Stimulated activated CD4-positive, alpha-beta T cell treated with anti-CD3 and anti-CD28 coated beads, Interleukin-2, amount 100 ng/mL, for 24 hours (primary cell): ENCODE measurements at regions not wholly inside any gene's neighbourhood (a gene's known extent, or its start where the extent isn't known, plus 50 kb on each side); places are given as distances from the start of the nearest gene placed in this dataset.

Experiments
- DNase-seq, 2 donors: peaks; one replicate each; pipeline ENCODE4 v3.0.0-alpha.2; 2020

DNA sequence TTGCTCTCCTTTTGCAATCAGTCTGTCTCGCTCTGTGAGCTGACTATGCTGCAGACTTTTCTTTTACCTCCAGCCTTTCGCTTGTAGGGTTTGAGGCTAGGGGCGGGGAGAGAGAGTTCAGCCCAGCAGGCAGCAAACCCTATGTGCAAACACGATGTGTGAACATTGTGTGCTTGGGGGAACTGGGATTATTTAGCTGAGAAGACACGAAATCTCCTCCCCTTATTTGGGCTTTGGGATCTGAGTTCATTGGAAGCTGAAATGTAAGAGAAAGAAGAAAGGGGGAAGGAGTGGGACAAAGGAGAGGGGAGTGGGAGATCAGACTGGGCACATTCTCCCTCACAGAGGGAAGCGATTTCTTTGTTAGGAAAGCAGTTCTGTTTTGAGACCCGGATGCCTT is 189.6 kb upstream of the TNP1 start:
- no peak for DNase-seq

DNA sequence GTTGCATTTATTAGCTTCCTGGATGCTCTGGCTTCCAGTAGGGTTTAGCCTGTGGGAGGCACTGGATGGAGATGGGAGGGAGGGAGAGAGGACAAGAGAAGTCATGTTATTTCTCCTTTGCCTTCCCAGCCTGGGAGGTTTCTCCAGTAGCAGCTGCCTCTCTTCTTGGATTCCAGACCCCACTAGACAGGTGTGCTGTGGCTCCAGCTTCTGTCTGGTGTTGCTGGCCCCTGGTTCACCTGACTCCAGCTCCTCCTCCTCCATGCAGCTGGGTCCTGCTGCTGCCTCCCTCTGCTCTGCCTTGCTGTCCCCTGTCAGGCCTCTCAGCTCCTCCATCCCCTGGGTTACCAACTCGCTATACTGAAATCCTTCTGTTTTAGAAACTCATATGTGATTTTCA is 188.9 kb upstream of the TNP1 start:
- DNase-seq, result no peak

DNA sequence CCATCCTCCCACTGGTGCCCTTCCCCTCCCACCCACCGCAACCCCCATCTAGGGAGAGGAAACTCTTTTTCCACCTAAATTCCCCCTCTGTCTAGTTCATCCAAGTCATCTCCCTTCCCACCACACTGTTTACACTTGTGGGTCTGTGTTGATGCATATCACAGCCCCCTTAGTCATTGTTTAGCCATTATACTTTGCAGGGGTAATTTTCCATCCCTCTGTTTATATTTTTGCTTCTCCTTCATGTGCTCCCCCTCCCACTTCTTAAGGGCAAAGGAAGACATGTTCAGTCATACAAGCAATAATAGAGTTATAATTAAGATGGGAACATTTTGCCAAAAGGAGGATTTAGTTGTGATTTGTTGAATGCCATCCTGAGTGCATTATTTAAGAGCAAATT is 187.8 kb upstream of the TNP1 start:
- no peak for DNase-seq

DNA sequence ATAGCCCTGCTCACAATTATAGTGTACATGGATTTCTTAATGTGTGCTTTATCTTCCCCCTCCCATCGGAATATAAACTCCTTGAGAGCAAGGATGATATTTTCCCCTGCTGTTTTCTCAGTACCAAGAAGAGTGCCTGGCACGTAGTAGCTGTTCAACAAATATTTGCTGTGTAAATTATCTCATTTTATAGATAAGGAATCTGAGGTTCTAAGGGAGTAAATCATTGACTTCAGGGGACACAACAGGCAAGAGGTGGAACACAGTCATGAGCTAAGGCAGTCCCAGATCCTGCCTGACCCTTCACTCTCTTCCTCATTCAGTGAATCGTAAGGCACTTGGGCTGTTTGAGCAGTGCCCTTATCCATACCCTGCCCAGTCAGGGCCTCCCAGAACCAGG is 187.3 kb upstream of the TNP1 start:
- DNase-seq, result no peak

DNA sequence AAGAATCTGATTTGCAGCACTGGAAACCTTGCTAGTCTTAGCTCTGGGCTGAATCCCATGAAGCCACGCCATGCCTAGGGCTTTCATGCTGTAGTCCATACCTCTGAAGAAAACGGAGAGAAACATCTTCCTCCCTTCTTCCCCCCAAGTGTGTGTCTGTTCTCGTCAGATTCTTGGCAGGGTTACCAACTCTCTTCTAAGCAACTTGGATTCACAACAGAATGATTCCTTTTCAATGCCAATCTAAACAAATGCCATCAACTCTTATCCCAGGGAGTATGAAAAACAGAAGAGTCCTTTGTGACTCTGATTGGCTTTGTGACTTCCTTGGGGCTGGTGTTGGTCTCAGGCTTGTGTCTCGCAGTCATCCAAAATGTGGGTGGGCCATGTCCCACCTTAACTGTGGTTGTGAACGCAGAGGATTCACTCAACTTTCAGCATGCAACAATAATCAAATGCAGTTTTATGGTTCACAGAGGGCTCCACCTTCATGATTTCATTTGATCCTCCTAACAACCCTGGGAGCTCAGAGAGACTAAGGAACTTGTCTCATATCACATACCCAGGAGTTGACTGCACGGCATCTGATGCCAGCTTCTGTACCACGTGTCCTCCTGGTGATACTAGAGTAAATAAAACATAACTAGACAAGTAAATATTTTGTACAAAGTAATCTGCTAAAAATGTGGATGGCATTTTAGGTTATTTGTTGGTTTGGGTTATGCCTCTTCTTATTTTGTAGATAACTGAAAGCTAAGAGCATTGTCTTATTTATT is 186.0 kb upstream of the TNP1 start:
- DNase-seq, result no peak

DNA sequence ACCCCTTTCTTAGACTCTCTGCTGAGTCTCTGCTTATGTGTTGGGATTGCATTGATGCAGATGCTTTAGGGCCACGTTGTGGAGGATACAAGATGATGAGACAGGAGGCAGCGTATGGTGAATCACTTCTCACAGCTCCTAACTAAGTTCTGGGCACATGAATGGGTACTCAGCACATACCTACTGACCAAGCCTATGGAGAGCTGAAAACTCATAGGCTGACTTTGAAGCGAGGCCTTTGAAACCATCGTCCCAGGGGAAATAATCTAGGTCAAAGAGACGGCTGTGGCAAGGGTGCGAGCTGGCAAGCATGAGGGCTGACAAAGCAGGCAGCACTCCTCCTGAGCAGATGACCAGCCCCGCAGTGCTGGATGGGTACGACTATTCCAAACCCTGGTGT is 180.2 kb upstream of the TNP1 start:
- DNase-seq, result no peak

DNA sequence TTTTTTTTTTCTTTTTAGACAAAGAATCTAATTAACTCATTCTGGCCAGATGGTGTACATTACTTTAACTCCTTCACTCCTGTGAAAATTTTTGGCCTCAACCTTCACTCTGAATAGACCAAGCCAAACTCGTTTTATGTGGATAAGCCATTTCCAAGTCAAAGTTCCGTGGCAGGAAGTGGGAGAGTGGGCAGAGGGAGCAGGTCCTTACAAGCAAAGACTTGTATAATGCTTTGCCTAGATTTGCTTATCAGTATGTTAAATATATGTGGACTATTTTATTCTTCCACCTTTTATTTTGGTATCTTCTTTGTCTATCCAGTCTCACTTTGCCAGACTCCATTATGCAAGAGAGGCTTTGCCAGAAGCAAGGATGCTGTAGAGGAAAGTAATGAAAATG is 178.1 kb upstream of the TNP1 start:
- DNase-seq, result no peak

DNA sequence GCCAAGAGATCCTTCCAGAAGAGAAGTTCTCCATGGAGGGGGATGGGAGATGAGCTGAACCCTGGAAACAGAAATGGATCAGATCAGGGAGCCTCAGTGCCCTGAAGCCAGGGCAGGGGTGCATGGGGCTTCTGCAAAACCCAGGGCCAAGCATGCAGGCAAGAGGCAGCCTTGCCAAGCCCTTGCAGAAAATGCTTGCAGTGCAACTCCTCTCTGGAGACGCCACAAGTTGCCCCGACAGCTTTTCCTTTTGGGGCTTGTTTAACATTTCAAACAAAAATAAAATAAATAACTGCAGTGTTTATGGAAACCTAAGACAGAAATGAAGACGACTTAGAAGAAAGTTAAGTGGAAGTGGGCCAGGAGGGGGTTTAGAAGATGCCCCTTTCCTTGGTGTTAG is 177.5 kb upstream of the TNP1 start:
- no peak for DNase-seq

DNA sequence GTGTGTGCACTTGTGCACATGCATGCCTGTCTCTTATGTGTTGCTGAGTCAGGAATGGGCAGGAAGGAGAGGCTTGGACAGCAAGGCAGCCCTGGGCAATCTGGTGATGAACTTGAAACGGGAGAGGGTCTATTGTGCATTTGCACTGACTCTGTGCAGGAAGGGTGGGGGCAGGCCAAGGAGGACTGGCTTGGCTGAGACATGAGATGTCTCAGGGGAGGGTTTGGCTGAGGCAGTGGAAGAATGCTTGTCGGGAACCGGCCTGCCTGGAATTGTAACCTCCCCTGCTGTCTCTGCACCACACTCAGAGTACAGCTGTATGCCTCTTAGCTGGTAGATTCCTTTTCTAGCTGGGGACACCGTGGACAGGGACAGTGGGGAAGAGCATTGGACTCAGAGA is 176.1 kb upstream of the TNP1 start:
- DNase-seq, result no peak

DNA sequence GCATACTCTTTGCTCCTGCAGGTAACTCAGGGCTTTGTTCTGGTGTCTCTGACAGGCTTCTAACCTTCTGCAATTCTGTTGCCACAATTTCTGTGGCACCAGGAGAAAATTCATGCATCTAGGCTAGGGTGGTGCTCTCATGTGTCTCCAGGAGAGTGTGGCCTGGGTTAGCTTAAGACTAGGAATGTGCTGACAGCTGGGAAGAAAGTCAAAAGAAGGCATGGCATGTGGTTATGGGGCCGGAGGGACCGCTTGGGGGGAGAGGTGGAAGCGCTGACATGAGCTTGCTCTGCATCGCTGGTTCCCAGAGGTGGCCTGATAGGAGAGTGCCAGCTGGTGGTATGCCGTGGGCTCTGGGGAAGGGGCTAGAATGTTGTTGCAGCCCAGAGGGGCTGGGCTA is 173.3 kb upstream of the TNP1 start:
- DNase-seq, result no peak

DNA sequence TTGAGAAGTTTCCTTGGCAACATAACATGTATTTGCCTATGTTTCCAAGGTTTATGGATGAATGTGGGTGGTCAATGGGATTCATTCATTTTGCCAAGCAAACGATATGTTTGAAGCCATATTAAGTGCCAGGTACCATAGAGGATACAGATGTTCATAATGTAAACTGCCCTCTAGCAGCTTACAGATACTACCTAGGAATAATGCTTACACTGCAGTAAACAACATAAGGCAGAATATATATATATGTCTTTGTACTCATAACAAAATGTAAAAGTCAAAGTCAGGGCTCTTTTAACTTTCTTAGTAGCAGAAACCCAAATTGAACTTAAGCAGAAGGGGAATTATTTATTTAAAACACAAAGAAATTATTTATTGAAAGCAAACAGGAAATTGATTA is 171.6 kb upstream of the TNP1 start:
- DNase-seq, result no peak

DNA sequence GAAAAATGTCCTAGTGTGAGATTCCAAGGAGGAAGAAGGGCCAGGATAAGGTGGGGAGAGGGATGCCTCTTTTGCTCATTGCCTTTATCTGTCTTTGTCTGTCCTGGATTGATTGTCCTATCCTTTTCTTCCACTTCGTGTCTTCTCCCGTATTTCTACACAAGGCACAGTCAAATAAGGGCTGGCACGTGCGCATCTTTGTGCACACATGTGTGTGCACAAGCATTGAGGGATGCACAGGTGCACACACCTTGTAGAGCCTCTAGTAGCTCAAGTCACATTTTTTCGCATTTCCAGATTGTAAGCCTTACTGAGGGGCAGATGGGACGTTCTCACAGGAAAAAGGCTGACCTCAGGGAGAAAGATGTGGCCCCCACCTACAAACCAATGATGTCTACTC is 170.2 kb upstream of the TNP1 start:
- DNase-seq, result no peak

DNA sequence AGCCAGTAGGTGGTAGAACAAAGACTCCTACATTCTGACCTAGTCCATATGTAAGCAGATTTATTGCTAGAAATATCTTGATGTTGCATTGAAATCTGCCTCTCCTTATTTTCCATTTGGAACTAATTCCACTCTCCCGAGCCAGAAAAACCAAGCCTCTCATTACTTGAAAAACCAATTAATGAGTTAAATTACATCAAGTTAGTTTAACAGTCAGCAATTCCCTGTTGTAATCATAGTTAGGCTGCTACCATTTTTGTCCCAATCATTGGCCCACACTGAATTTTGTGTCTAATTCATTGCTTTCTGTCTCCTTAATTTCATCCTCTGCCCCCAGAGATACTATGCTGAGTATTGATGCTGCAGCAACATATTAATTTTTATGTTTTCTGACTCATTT is 168.3 kb upstream of the TNP1 start:
- DNase-seq, result no peak

DNA sequence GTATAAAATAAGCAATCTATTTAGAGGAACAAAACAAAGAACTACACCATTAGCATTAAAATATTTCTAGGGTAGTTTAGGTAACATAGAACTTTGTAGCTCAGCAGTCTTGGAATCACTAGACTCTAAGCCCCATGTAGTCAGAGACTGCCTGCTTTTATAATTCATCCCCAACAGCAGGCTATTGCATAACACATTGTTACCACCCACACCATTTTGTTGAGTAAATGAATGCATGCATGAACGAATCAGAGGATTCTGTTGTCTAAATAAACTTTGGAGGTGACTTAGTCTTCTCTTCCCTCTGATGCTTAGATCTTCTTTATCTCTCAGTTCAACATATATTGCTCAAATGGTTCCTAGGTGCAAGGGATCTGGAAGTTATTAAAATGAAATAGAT is 167.6 kb upstream of the TNP1 start:
- DNase-seq, result no peak

DNA sequence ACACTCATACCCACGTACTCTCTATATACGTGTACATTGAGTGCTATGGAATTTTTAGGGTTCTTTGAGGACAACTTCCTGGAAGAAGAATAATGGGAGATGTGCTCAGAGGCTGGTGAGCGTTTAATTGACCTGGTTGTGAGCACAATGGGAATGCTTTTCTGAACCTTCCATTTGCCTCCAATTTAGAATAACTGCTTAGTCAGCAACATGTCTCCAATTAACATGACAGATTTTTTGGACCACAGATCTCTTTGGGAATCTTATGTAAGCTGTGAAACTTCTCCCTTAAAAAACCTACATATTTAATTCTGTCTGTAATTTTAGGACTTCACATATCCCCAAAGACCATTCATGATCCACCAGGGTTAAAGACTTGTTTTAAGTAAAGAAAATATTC is 166.7 kb upstream of the TNP1 start:
- no peak for DNase-seq

DNA sequence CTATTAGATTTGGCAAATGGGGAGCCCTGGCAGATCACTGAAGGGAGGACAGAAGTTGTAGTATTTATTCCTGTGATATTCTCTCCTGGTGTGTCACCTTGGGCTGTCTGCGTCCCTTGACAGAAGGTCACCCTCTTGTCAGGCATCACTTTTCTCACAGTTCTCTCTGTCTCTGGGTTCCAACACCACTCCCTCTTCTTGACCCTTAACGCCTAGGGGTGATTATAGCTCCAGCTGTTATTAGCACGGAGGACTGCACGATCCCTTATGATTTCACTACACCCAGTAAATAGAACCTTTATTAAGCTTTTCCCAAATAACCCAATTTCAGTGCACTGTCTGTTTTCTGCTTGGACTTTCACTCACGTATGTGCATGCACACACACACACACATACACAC is 166.3 kb upstream of the TNP1 start:
- DNase-seq, result no peak

DNA sequence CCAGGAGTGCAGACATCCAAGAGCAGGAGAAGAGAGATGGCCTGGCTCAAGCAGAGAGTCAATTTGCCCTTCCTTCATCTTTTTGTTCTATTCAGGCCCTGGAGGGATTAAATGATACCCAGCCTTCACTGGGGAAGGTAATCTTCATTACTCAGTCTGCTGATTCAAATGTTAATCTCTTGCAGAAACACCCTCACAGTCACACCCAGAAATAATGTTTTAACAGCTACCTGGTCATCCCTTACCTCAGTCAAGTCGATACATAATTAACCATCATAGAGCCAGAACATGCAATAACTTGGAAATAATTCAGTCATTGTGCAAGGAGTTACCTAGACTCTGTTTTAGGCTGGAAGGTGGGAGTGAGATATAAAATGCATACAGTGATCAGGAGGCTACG is 163.7 kb upstream of the TNP1 start:
- no peak for DNase-seq

DNA sequence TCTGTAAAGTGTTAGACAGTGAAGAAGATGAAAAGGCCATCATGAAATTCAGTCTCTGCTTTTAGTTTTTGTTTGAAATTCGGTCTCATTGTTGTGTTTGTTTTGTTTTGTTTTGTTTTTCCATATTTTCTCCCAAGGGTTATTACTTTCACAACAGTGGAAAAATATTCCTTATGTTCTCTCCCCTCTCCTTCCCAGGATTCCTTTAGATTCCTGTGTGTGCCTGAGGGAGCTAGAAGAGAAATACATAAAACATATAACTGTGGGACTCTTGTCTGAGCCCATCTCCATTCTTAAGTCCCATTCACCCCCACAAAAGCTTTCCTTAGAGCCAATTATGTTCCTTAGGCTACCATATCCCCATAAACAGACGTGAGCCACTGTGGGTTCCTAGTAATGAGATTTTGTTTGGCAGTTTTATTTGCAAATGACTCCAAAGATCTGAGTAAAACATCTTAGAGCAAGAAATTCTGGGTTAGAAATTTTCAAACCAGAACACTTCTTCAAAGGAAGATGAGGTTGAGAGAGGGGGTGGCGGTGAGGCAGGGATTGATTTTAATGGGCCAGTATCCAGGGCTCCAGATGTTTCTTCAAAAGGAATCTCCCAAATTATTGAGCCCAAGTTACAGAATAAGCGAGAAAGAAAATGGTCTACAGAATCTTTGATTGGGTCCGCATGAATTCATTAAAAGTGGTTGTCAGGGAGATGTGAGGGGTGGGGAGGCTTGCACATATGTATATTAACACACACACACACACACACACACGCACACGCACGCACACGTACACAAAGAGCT is 157.8 kb upstream of the TNP1 start:
- no peak for DNase-seq

DNA sequence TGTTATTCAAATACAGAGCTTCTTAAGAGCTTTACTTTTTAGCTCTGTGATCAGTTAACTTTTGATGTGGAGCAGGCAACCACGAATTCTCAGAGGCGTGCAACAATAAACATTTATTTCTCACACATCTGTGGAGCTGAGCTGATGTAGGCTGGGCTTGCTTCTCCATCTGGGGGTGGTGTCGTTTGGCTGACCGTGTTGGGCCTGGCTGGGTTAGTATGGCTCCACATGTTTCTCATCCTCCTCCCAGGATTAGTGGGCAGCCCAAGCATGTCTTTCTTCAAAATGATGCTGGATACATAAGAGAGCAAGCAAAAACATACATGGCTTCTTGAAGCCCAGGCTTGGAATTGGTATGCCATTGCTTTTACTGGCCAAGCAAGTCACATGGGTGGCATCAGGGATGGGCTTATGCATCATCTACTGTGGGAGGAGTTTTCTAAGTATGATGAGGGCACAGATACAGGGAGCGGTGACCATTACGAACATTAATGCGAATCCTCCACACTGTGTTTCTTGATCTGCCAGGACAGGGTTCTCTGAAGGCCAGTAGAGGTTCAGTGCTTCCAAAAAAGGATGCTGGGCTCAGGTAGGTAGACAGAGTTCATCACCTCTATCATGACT is 157.0 kb upstream of the TNP1 start:
- DNase-seq, result no peak

DNA sequence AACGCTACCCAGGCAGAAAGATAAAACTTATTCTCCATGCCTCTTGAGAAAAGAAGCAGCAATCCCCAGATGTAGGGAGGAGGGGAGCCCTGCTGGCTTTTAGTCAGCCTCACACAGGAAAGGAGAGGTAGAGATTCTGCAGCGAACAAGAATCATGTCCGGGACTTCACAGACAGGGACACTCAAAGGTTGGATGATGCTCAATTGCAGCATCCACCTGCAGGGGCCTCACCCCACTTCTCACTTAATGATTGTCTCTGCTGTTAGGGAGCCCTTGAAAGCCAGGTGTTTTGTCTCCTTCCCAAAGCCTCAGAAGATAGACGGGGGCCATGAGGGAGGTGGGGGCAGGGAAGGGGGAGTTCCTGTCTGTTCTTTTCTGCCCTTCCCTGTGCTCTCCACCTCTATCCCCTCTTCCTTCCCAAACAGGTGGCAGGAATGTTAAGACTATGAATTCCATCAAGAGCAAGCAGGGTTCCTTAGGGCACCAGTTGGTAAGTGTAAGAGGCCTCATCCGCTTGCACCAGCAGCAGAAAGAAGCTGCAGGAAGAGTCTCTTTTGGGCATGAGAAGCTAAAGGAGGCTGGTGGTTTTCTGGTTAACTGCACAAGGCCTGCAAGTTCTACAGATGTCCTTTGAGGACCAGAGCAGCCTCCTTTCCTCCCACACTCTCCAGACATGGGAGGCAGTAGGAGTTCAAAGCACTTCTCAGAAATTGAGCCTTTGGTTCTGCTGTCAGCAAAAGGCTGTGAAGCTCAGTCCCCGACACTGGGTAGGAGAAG is 154.7 kb upstream of the TNP1 start:
- DNase-seq, result no peak

DNA sequence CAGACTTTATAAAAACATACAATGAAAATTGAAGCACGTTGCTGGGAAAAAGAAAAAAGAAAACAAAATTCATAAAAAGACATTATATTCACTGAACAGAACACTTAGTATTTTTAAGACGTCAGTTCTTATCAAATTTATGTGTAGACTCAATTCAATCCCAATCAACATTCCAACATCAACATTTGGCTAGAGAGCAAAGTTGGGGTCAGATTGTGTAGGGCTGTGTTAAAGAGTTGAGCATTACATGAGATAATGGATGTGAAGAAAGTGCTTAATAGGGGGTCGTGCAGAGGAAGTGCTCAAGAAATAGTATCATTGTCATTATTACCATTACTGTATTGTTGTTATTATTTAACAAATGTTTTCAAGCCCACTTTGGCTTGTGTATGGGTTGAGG is 154.1 kb upstream of the TNP1 start:
- DNase-seq, result no peak

DNA sequence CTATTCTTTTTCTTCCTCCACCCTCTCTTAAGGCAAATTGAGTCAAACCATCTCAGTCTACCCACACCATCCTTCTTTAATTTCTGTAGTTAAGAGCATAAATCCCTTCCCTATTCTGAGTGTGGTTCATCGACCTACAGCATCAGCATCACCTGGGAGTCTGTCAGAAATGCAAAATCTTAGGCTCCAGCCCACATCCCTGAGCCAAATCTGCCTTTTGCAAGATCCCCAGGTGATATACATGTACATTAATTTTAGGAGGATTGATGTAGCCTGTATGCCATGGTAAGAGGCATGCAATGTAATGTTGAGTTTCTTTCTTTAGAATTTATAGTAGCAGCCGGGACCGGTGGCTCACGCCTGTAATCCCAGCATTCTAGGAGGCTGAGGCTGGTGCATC is 151.7 kb upstream of the TNP1 start:
- DNase-seq, result no peak

DNA sequence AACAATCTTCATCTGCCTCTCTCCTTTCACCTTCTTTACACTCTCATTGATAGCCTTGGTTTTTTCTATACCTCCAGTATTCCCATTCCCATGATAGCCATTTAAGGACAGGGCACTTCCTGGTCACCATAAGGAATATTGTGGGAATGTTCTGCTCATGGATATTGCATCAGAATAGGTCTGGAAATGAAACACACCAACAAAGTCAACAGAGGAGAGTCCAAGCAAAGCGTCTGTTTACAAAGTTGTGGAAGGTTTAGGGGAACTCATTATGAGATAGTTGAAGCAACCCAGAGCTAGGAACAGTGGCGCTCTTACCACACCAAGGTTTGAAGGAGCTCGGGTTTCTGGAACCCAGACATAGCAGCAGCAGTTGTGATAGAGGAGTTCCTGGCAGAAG is 150.3 kb upstream of the TNP1 start:
- DNase-seq, result no peak

DNA sequence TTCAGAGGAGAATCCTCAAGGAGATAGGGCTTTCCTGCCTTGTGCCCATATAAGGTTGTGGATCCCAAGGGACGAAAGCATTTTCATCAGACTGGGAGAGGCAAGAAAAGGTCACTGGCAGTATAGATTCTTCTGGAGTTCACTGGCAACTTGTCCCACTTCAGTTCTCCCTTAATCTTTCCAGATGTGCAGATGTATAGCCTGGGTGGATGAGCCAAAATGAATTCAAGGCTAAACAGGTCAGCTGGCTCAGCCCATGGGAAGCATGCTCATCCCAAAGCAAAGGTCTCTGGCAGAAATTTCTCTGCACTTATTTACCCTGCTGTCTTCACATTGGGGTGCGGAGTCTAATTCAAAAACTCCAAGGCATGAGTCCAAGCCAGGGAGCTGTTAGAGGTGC is 148.9 kb upstream of the TNP1 start:
- no peak for DNase-seq
